GM23248 (cell line): ENCODE measurements at regions not wholly inside any gene's neighbourhood (a gene's known extent, or its start where the extent isn't known, plus 50 kb on each side); places are given as distances from the start of the nearest gene placed in this dataset.

Experiments used
- EZH2 ChIP-seq: fragments of 200-600 bp; sonication (generic); IDR thresholded peaks from 2 replicates; pipeline ENCODE4 v1.6.1; 2018; ENCODE audit warnings: antibody characterized with exemption, mild to moderate bottlenecking; ENCODE audit not compliant: insufficient read depth, poor library complexity, severe bottlenecking
- EZH2phosphoT487 ChIP-seq: fragments of 200-600 bp; sonication (generic); IDR thresholded peaks from 2 replicates; pipeline ENCODE4 v1.6.1; 2018; ENCODE audit warnings: antibody characterized with exemption, moderate library complexity, mild to moderate bottlenecking, low read depth; ENCODE audit not compliant: insufficient read depth

DNA sequence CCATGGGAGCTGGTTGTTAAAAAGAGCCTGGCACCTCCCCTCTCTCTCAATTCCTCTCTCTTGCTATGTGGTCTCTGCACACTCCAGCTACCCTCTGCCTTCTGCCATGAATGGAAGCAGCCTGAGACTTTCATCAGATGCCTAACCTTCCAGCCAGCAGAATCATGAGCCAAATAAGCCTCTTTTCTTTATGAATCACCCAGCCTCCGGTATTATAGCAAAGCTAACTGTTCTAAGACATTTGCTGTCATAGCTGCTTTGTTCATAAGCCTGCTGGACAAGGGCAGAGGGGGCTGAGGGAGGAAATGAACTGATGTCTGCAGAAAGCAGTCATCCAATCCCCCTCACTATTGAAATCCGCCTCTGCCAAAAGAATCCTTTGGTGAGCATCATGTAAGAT lies 196.7 kb downstream of the ZNF330 start:
- no peak for TF ChIP-seq EZH2
- no peak for TF ChIP-seq EZH2phosphoT487
